Gastroesophageal sphincter (tissue), 3 donors: ENCODE measurements at regions not wholly inside any gene's neighbourhood (a gene's known extent, or its start where the extent isn't known, plus 50 kb on each side); places are given as distances from the start of the nearest gene placed in this dataset.
"Not testable (repeated sequence)": the region's sequence is repeated elsewhere in the genome, so short reads cannot be mapped to it uniquely, and the experiment has no call there.

Source experiments
- CTCF ChIP-seq, 4 experiments: fragments of 200-600 bp in 2 of 4; fragments of 450-650 bp in 2 of 4; sonication (generic) in 1 of 4; IDR thresholded peaks; one replicate each; pipeline ENCODE4 v1.5.1; 2017 to 2019; ENCODE audit warnings: antibody characterized with exemption in 4 of 4, mild to moderate bottlenecking in 2 of 4, moderate library complexity in 2 of 4
- EP300 ChIP-seq: sonication (generic); formaldehyde crosslinking; IDR thresholded peaks from one replicate; pipeline ENCODE4 v1.6.1; 2017; ENCODE audit warnings: antibody characterized with exemption, mild to moderate bottlenecking
- POLR2A ChIP-seq, 2 donors: fragments of 450-650 bp; IDR thresholded peaks; one replicate each; pipeline ENCODE4 v1.6.1; 2017; ENCODE audit warnings: antibody characterized with exemption in 2 of 2, mild to moderate bottlenecking in 2 of 2, moderate library complexity in 1 of 2

- TF ChIP-seq CTCF (IDR thresholded peaks at IDR 0.05); POLR2A (IDR thresholded peaks at IDR 0.05); EP300: not testable (repeated sequence)
Observed at GRCh38 chr21:7937297-7937696, 2584.1 kb upstream of the TPTE start.
